B cell (primary cell): ENCODE measurements at regions not wholly inside any gene's neighbourhood (a gene's known extent, or its start where the extent isn't known, plus 50 kb on each side); places are given as distances from the start of the nearest gene placed in this dataset.

Experiments
- ATAC-seq: fragments of 200-7000 bp; cut with Tn5 transposase; one replicate; pipeline ENCODE4 v1.10.0; 2021; ENCODE audit warnings: low read depth, mild to moderate bottlenecking, moderate number of reproducible peaks, moderate library complexity
- CTCF ChIA-PET: fragments of 350-600 bp; sonication (Branson Sonifier 250); formaldehyde crosslinking; loops from one replicate; lab custom pipeline; 2021; ENCODE audit warnings: antibody characterized with exemption, inconsistent platforms; lab: Charles Lee
- POLR2A ChIA-PET: fragments of 350-600 bp; sonication (Branson Sonifier 250); formaldehyde crosslinking; loops from one replicate; lab custom pipeline; 2021; ENCODE audit warnings: antibody characterized with exemption; lab: Charles Lee
- DNase-seq: peaks from one replicate; pipeline ENCODE4 v3.0.0; 2013
- H2AFZ ChIP-seq: 2 replicates; pipeline ENCODE4 v1.6.1; 2012; ENCODE audit warnings: mild to moderate bottlenecking, low read depth, low read length; ENCODE audit not compliant: insufficient read depth, poor library complexity, severe bottlenecking
- H3K27ac ChIP-seq, 2 donors: 1 replicate in 1 of 2; 2 replicates in 1 of 2; pipeline ENCODE4 v1.5.1; 2012 to 2013; ENCODE audit warnings: low read length in 2 of 2, mild to moderate bottlenecking in 2 of 2, moderate library complexity in 1 of 2
- H3K27me3 ChIP-seq, 4 experiments: fragments of 200-600 bp in 1 of 4; sonication (generic) in 1 of 4; replicated peaks in 1 of 4; 1 replicate in 2 of 4; 2 replicates in 2 of 4; pipeline versions ENCODE4 v1.6.1 to v1.7.0; 2013 to 2016; ENCODE audit warnings: low read length in 3 of 4, mild to moderate bottlenecking in 2 of 4, mixed read lengths in 1 of 4, moderate library complexity in 1 of 4; ENCODE audit not compliant: insufficient read depth in 4 of 4, control insufficient read depth in 3 of 4; ENCODE audit errors: control extremely low read depth in 1 of 4
- H3K36me3 ChIP-seq, 2 experiments: replicated peaks in 1 of 2; 1 replicate in 1 of 2; 2 replicates in 1 of 2; pipeline versions ENCODE4 v1.6.1 to v1.7.1; 2013; ENCODE audit warnings: low read length in 1 of 2; ENCODE audit not compliant: insufficient read depth in 2 of 2, control insufficient read depth in 1 of 2; ENCODE audit errors: control extremely low read depth in 1 of 2, extremely low read depth in 1 of 2
- H3K4me1 ChIP-seq, 2 donors: fragments of 200-600 bp in 1 of 2; sonication (generic) in 1 of 2; 1 replicate in 1 of 2; 2 replicates in 1 of 2; pipeline versions ENCODE4 v1.5.1 to v1.6.1; 2013 to 2017; ENCODE audit warnings: low read length in 2 of 2; ENCODE audit not compliant: control insufficient read depth in 2 of 2, insufficient read depth in 2 of 2
- H3K4me2 ChIP-seq: replicated peaks from 2 replicates; pipeline ENCODE3; 2012; ENCODE audit warnings: mild to moderate bottlenecking, low read depth, low read length; ENCODE audit not compliant: poor library complexity, severe bottlenecking
- H3K4me3 ChIP-seq, 5 experiments: fragments of 200-600 bp in 1 of 5; sonication (generic) in 1 of 5; 1 replicate in 3 of 5; 2 replicates in 2 of 5; pipeline versions ENCODE4 v1.5.1 to v1.7.0; 2011 to 2016; ENCODE audit warnings: low read length in 4 of 5, mild to moderate bottlenecking in 4 of 5, low read depth in 2 of 5, control low read depth in 1 of 5, moderate library complexity in 1 of 5; ENCODE audit not compliant: insufficient read depth in 1 of 5; ENCODE audit errors: control extremely low read depth in 1 of 5, extremely low read depth in 1 of 5
- H3K79me2 ChIP-seq: fragments of 200-600 bp; sonication (generic); one replicate; pipeline ENCODE4 v1.6.0; 2016; ENCODE audit warnings: low read length; ENCODE audit not compliant: control insufficient read depth, insufficient read depth
- H3K9ac ChIP-seq: fragments of 200-600 bp; sonication (generic); 2 replicates; pipeline ENCODE4 v1.6.1; 2017; ENCODE audit warnings: mild to moderate bottlenecking, low read length, moderate library complexity
- H3K9me3 ChIP-seq, 3 donors: one replicate each; pipeline versions ENCODE4 v1.6.1 to v1.7.1; 2013; ENCODE audit warnings: low read length in 2 of 3; ENCODE audit not compliant: control insufficient read depth in 2 of 3, insufficient read depth in 1 of 3; ENCODE audit errors: control extremely low read depth in 1 of 3
- H4K20me1 ChIP-seq: 2 replicates; pipeline ENCODE4 v1.6.0; 2012; ENCODE audit warnings: mild to moderate bottlenecking, low read length; ENCODE audit not compliant: insufficient read depth, control insufficient read depth, poor library complexity, severe bottlenecking
- H3K27ac Mint-ChIP-seq: one replicate; pipeline ENCODE4 v1.8.0; 2021; ENCODE audit warnings: mixed read lengths
- H3K27me3 Mint-ChIP-seq: one replicate; pipeline ENCODE4 v1.8.0; 2021; ENCODE audit warnings: mixed read lengths
- H3K4me1 Mint-ChIP-seq: one replicate; pipeline ENCODE4 v1.8.0; 2021; ENCODE audit warnings: mixed read lengths
- H3K4me3 Mint-ChIP-seq: one replicate; pipeline ENCODE4 v1.8.0; 2021; ENCODE audit warnings: mixed read lengths
- H3K9me3 Mint-ChIP-seq: one replicate; pipeline ENCODE4 v1.8.0; 2022; ENCODE audit warnings: mixed read lengths; ENCODE audit not compliant: insufficient read depth
- CTCF ChIP-seq: fragments of 200-600 bp; IDR thresholded peaks from one replicate; pipeline ENCODE4 v1.8.0; 2022; ENCODE audit warnings: antibody characterized with exemption, mild to moderate bottlenecking
- EZH2 ChIP-seq: IDR thresholded peaks from 2 replicates; pipeline ENCODE4 v1.6.1; 2012; ENCODE audit warnings: borderline replicate concordance, low read depth, mild to moderate bottlenecking, moderate library complexity, low read length; ENCODE audit not compliant: insufficient read depth, poor library complexity, severe bottlenecking
- WGBS: methylation state at CpG from one replicate; pipeline ENCODE4 v1.1.5; 2013; ENCODE audit warnings: missing lambda C conversion rate; ENCODE audit not compliant: insufficient coverage; 5-methylcytosine and 5-hydroxymethylcytosine counted together
- intact Hi-C: fragments of 100-400 bp; cut with micrococcal nuclease; formaldehyde crosslinking; loops from one replicate; pipeline ENCODE4 v1.10.0; 2022

GRCh38 chr1:209504571-209504970 is 78.9 kb upstream of the CAMK1G start:
- ATAC-seq: no peak
- no peak for DNase-seq
- no peaks in the 10 kb centered on the region for H4K20me1 ChIP-seq
- peaks cover 8% of the 10 kb centered on the region for H3K27me3 Mint-ChIP-seq
- no peak overlapping the region for H3K4me3 ChIP-seq
- WGBS: no CpG with 5 or more reads among the region's 1 CpG
- H2AFZ ChIP-seq: no peak overlapping the region
- peaks cover 3 to 20% (median 16%) of the 10 kb centered on the region in 3 donors for H3K9me3 ChIP-seq
- intact Hi-C loops: no loop called here
- CTCF ChIA-PET: no interaction called here
- peaks cover 13% of the 10 kb centered on the region for H3K9me3 Mint-ChIP-seq
- H3K4me1 ChIP-seq: no peaks in the 10 kb centered on the region
- TF ChIP-seq EZH2 (no peak), CTCF (no peak)
- H3K36me3 ChIP-seq: no peaks in the 10 kb centered on the region
- H3K27ac Mint-ChIP-seq: no peak overlapping the region
- H3K4me2 ChIP-seq: no peak overlapping the region
- no peak overlapping the region for H3K27ac ChIP-seq
- no peak overlapping the region for H3K9ac ChIP-seq
- POLR2A ChIA-PET: no interaction called here
- no peak overlapping the region for H3K4me3 Mint-ChIP-seq
- peaks cover 0 to 4% (median 0%) of the 10 kb centered on the region in 4 experiments for H3K27me3 ChIP-seq
- H3K79me2 ChIP-seq: no peaks in the 10 kb centered on the region
- H3K4me1 Mint-ChIP-seq: no peaks in the 10 kb centered on the region

GRCh38 chr1:209505044-209505443 is 78.5 kb upstream of the CAMK1G start:
- WGBS: 50% methylated on average over 1 of the region's 1 CpG
- Histone ChIP-seq H3K4me1 (no peaks in the 10 kb centered on the region), H3K9ac (no peak overlapping the region), H3K27ac (no peak overlapping the region), H4K20me1 (no peaks in the 10 kb centered on the region), H3K9me3 (peaks cover 3 to 20% (median 16%) of the 10 kb centered on the region in 3 donors), H3K36me3 (no peaks in the 10 kb centered on the region), H3K27me3 (peaks cover 0 to 4% (median 0%) of the 10 kb centered on the region in 4 experiments), H2AFZ (no peak overlapping the region), H3K79me2 (no peaks in the 10 kb centered on the region), H3K4me2 (no peak overlapping the region), H3K4me3 (no peak overlapping the region)
- Mint-ChIP-seq H3K27ac (no peak overlapping the region), H3K9me3 (peaks cover 11% of the 10 kb centered on the region), H3K4me1 (no peaks in the 10 kb centered on the region), H3K27me3 (peaks cover 6% of the 10 kb centered on the region), H3K4me3 (no peak overlapping the region)
- intact Hi-C loops: no loop called here
- ChIA-PET POLR2A (no interaction called here), CTCF (no interaction called here)
- TF ChIP-seq EZH2 (no peak), CTCF (no peak)
- DNase-seq (no peak), ATAC-seq (no peak)
